ENCODE measurements at regions not wholly inside any gene's neighbourhood (a gene's known extent, or its start where the extent isn't known, plus 50 kb on each side); places are given as distances from the start of the nearest gene placed in this dataset.

GRCh38 chr4:63898961-63899360 lies 510.3 kb downstream of the TECRL start:
- Histone ChIP-seq H3K4me2 (ENCODE audit: low read length) (no peak overlapping the region), H3K36me3 (ENCODE audit: control insufficient read depth, low read length) (no peaks in the 10 kb centered on the region), H3K4me1 (ENCODE audit: control insufficient read depth, low read length) (no peaks in the 10 kb centered on the region), H3K4me3 (ENCODE audit: low read length) (no peak overlapping the region), H3K27ac (ENCODE audit: low read depth, low read length) (no peak overlapping the region), H3K79me2 (ENCODE audit: control insufficient read depth, low read length) (no peaks in the 10 kb centered on the region), H3F3A (ENCODE audit: control insufficient read depth, insufficient read depth) (no peaks in the 10 kb centered on the region), H3K9me2 (replicated peaks; ENCODE audit: control insufficient read depth, low read length) (no peaks in the 10 kb centered on the region), H3K27me3 (ENCODE audit: control insufficient read depth, low read length) (no peaks in the 10 kb centered on the region), H3K9me3 (ENCODE audit: control insufficient read depth, insufficient read depth, low read length) (no peaks in the 10 kb centered on the region), H4K20me1 (ENCODE audit: control insufficient read depth, insufficient read depth, low read depth, low read length) (no peaks in the 10 kb centered on the region)
- TF ChIP-seq, protein P1, sequence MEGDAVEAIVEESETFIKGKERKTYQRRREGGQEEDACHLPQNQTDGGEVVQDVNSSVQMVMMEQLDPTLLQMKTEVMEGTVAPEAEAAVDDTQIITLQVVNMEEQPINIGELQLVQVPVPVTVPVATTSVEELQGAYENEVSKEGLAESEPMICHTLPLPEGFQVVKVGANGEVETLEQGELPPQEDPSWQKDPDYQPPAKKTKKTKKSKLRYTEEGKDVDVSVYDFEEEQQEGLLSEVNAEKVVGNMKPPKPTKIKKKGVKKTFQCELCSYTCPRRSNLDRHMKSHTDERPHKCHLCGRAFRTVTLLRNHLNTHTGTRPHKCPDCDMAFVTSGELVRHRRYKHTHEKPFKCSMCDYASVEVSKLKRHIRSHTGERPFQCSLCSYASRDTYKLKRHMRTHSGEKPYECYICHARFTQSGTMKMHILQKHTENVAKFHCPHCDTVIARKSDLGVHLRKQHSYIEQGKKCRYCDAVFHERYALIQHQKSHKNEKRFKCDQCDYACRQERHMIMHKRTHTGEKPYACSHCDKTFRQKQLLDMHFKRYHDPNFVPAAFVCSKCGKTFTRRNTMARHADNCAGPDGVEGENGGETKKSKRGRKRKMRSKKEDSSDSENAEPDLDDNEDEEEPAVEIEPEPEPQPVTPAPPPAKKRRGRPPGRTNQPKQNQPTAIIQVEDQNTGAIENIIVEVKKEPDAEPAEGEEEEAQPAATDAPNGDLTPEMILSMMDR (IDR thresholded peaks at IDR 0.05; ENCODE audit: low read depth, low read length, poor library complexity, severe bottlenecking): no peak
- no peak for TF ChIP-seq EZH2phosphoT487 (IDR thresholded peaks at IDR 0.05; ENCODE audit: borderline replicate concordance, low read length)

GRCh38 chr4:63894161-63894560 lies 515.1 kb downstream of the TECRL start:
- no peaks in the 10 kb centered on the region for H3K27me3 ChIP-seq (ENCODE audit: control insufficient read depth, low read length)
- H3K4me1 ChIP-seq (ENCODE audit: control insufficient read depth, low read length): no peaks in the 10 kb centered on the region
- H3F3A ChIP-seq (ENCODE audit: control insufficient read depth, insufficient read depth): no peaks in the 10 kb centered on the region
- no peaks in the 10 kb centered on the region for H4K20me1 ChIP-seq (ENCODE audit: control insufficient read depth, insufficient read depth, low read depth, low read length)
- H3K4me3 ChIP-seq (ENCODE audit: low read length): no peak overlapping the region
- no peaks in the 10 kb centered on the region for H3K79me2 ChIP-seq (ENCODE audit: control insufficient read depth, low read length)
- H3K9me3 ChIP-seq (ENCODE audit: control insufficient read depth, insufficient read depth, low read length): no peaks in the 10 kb centered on the region
- TF ChIP-seq, protein P1 (IDR thresholded peaks at IDR 0.05; ENCODE audit: low read depth, low read length, poor library complexity, severe bottlenecking): no peak
- no peak for TF ChIP-seq EZH2phosphoT487 (IDR thresholded peaks at IDR 0.05; ENCODE audit: borderline replicate concordance, low read length)
- H3K36me3 ChIP-seq (ENCODE audit: control insufficient read depth, low read length): no peaks in the 10 kb centered on the region
- H3K4me2 ChIP-seq (ENCODE audit: low read length): no peak overlapping the region
- no peak overlapping the region for H3K27ac ChIP-seq (ENCODE audit: low read depth, low read length)
- no peaks in the 10 kb centered on the region for H3K9me2 ChIP-seq (replicated peaks; ENCODE audit: control insufficient read depth, low read length)

GRCh38 chr4:63869370-63869769 lies 539.9 kb downstream of the TECRL start:
- Histone ChIP-seq H3K9me2 (replicated peaks; ENCODE audit: control insufficient read depth, low read length) (no peaks in the 10 kb centered on the region), H3F3A (ENCODE audit: control insufficient read depth, insufficient read depth) (no peaks in the 10 kb centered on the region), H4K20me1 (ENCODE audit: control insufficient read depth, insufficient read depth, low read depth, low read length) (no peaks in the 10 kb centered on the region), H3K9me3 (ENCODE audit: control insufficient read depth, insufficient read depth, low read length) (no peaks in the 10 kb centered on the region), H3K4me3 (ENCODE audit: low read length) (no peak overlapping the region), H3K79me2 (ENCODE audit: control insufficient read depth, low read length) (no peaks in the 10 kb centered on the region), H3K27ac (ENCODE audit: low read depth, low read length) (no peak overlapping the region), H3K36me3 (ENCODE audit: control insufficient read depth, low read length) (no peaks in the 10 kb centered on the region), H3K27me3 (ENCODE audit: control insufficient read depth, low read length) (no peaks in the 10 kb centered on the region), H3K4me1 (ENCODE audit: control insufficient read depth, low read length) (no peaks in the 10 kb centered on the region), H3K4me2 (ENCODE audit: low read length) (no peak overlapping the region)
- TF ChIP-seq, protein P1 (IDR thresholded peaks at IDR 0.05; ENCODE audit: low read depth, low read length, poor library complexity, severe bottlenecking): no peak
- TF ChIP-seq EZH2phosphoT487 (IDR thresholded peaks at IDR 0.05; ENCODE audit: borderline replicate concordance, low read length): no peak

DNA sequence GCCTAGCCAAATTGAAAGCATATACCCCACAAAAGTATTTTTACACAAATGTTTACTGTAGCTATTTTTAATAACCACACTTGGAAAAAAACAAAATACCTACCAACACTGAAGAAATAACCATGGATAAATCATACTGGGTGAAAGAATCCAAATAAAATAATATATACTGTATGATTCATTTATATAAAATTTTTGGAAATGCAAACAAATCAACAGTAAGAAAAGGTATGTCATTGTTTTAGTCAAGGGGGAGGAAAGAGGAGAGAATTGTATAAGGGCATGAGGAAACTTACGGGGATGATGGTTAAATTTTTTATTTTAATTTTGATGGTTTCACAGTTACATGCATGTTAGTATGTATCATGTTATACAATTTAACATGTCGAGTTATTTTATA lies 557.8 kb downstream of the TECRL start:
- no peaks in the 10 kb centered on the region for H3K27me3 ChIP-seq (ENCODE audit: control insufficient read depth, low read length)
- no peaks in the 10 kb centered on the region for H3F3A ChIP-seq (ENCODE audit: control insufficient read depth, insufficient read depth)
- H4K20me1 ChIP-seq (ENCODE audit: control insufficient read depth, insufficient read depth, low read depth, low read length): no peaks in the 10 kb centered on the region
- no peak overlapping the region for H3K4me3 ChIP-seq (ENCODE audit: low read length)
- no peaks in the 10 kb centered on the region for H3K36me3 ChIP-seq (ENCODE audit: control insufficient read depth, low read length)
- no peaks in the 10 kb centered on the region for H3K9me2 ChIP-seq (replicated peaks; ENCODE audit: control insufficient read depth, low read length)
- no peaks in the 10 kb centered on the region for H3K4me1 ChIP-seq (ENCODE audit: control insufficient read depth, low read length)
- H3K9me3 ChIP-seq (ENCODE audit: control insufficient read depth, insufficient read depth, low read length): no peaks in the 10 kb centered on the region
- TF ChIP-seq, protein P1 (IDR thresholded peaks at IDR 0.05; ENCODE audit: low read depth, low read length, poor library complexity, severe bottlenecking): no peak
- no peak for TF ChIP-seq EZH2phosphoT487 (IDR thresholded peaks at IDR 0.05; ENCODE audit: borderline replicate concordance, low read length)
- no peak overlapping the region for H3K27ac ChIP-seq (ENCODE audit: low read depth, low read length)
- H3K79me2 ChIP-seq (ENCODE audit: control insufficient read depth, low read length): no peaks in the 10 kb centered on the region
- H3K4me2 ChIP-seq (ENCODE audit: low read length): no peak overlapping the region

Data from DOHH2 (cell line).